SK-N-SH (cell line): ENCODE measurements at regions not wholly inside any gene's neighbourhood (a gene's known extent, or its start where the extent isn't known, plus 50 kb on each side); places are given as distances from the start of the nearest gene placed in this dataset.

Experiments used
- CTCF ChIA-PET: fragments of 300-600, 350-600 bp; formaldehyde crosslinking; extraction: SDS; loops from one replicate; lab custom pipeline; 2021; lab: Yijun Ruan, JAX
- POLR2A ChIA-PET: fragments of 350-600 bp; sonication (Branson Sonifier 250); formaldehyde crosslinking; extraction: SDS; loops from one replicate; lab custom pipeline; 2020; ENCODE audit warnings: antibody characterized with exemption, inconsistent platforms; lab: Yijun Ruan, JAX
- DNase-seq: peaks from one replicate; pipeline ENCODE4 v3.0.0; 2012
- H2AFZ ChIP-seq: fragments of 200-600 bp; sonication (generic); 2 replicates; pipeline ENCODE4 v1.8.1; 2016; ENCODE audit warnings: antibody characterized with exemption, mild to moderate bottlenecking, low read depth
- H3F3A ChIP-seq: fragments of 200-600 bp; sonication (generic); replicated peaks from 2 replicates; pipeline ENCODE3; 2016; ENCODE audit warnings: antibody characterized with exemption, mild to moderate bottlenecking; ENCODE audit not compliant: insufficient read depth
- H3K27ac ChIP-seq, 2 experiments: fragments of 200-500 bp in 1 of 2; fragments of 200-600 bp in 1 of 2; sonication (Bioruptor generic) in 1 of 2; sonication (generic), shearing (Covaris generic) in 1 of 2; 2 replicates each; pipeline versions ENCODE4 v1.5.1 to v1.6.1; 2014 to 2016; ENCODE audit warnings: low read depth in 2 of 2, inconsistent platforms in 1 of 2, low read length in 1 of 2, mild to moderate bottlenecking in 1 of 2, mixed read lengths in 1 of 2
- H3K27me3 ChIP-seq: fragments of 200-600 bp; sonication (generic), shearing (Covaris generic); 2 replicates; pipeline ENCODE4 v1.6.1; 2016; ENCODE audit warnings: mixed run types; ENCODE audit not compliant: insufficient read depth
- H3K36me3 ChIP-seq, 2 experiments: fragments of 200-500 bp in 1 of 2; fragments of 200-600 bp in 1 of 2; sonication (Bioruptor generic) in 1 of 2; sonication (generic) in 1 of 2; replicated peaks in 1 of 2; 2 replicates each; pipeline versions ENCODE3 to v1.5.1; 2014 to 2016; ENCODE audit warnings: low read length in 1 of 2, mild to moderate bottlenecking in 1 of 2; ENCODE audit not compliant: insufficient read depth in 2 of 2, control insufficient read depth in 1 of 2
- H3K4me1 ChIP-seq, 2 experiments: fragments of 200-500 bp in 1 of 2; fragments of 200-600 bp in 1 of 2; sonication (Bioruptor generic) in 1 of 2; sonication (generic), shearing (Covaris generic) in 1 of 2; 2 replicates each; pipeline versions ENCODE4 v1.5.1 to v1.6.1; 2014 to 2016; ENCODE audit warnings: low read depth in 1 of 2, low read length in 1 of 2, mixed run types in 1 of 2; ENCODE audit not compliant: insufficient read depth in 2 of 2, control insufficient read depth in 1 of 2
- H3K4me2 ChIP-seq: fragments of 200-600 bp; sonication (generic), shearing (Covaris generic); 2 replicates; pipeline ENCODE4 v1.6.1; 2017; ENCODE audit warnings: mixed run types
- H3K4me3 ChIP-seq, 2 experiments: fragments of 200-500 bp in 1 of 2; fragments of 200-600 bp in 1 of 2; sonication (Bioruptor generic) in 1 of 2; sonication (generic), shearing (Covaris generic) in 1 of 2; 2 replicates each; pipeline versions ENCODE4 v1.5.1 to v1.8.1; 2014 to 2016; ENCODE audit warnings: low read depth in 2 of 2, inconsistent platforms in 1 of 2, low read length in 1 of 2, mild to moderate bottlenecking in 1 of 2, mixed read lengths in 1 of 2, moderate library complexity in 1 of 2
- H3K79me2 ChIP-seq: fragments of 200-600 bp; sonication (generic); 2 replicates; pipeline ENCODE4 v1.8.1; 2017; ENCODE audit warnings: mild to moderate bottlenecking; ENCODE audit not compliant: insufficient read depth
- H3K9ac ChIP-seq: fragments of 200-600 bp; sonication (generic); 2 replicates; pipeline ENCODE4 v1.6.1; 2017; ENCODE audit warnings: mixed run types
- H3K9me2 ChIP-seq: fragments of 200-600 bp; sonication (generic); 2 replicates; pipeline ENCODE4 v1.6.1; 2017; ENCODE audit warnings: mixed run types
- H3K9me3 ChIP-seq: fragments of 200-600 bp; sonication (generic); 2 replicates; pipeline ENCODE4 v1.6.1; 2017; ENCODE audit warnings: mixed run types, mild to moderate bottlenecking, moderate library complexity
- H4K20me1 ChIP-seq: fragments of 200-600 bp; sonication (generic); 2 replicates; pipeline ENCODE4 v1.6.1; 2017; ENCODE audit warnings: mild to moderate bottlenecking, mixed run types; ENCODE audit not compliant: insufficient read depth
- CHD2 ChIP-seq: fragments of 150-350 bp; IDR thresholded peaks from 2 replicates; pipeline ENCODE4 v1.6.1; 2018; ENCODE audit warnings: low read length; ENCODE audit not compliant: partially characterized antibody
- EZH2phosphoT487 ChIP-seq: fragments of 200-600 bp; sonication (generic); IDR thresholded peaks from 2 replicates; pipeline ENCODE4 v1.6.1; 2017; ENCODE audit warnings: low read depth, mixed run types, mild to moderate bottlenecking, antibody characterized with exemption, moderate library complexity, borderline replicate concordance
- FOSL2 ChIP-seq: IDR thresholded peaks from 2 replicates; pipeline ENCODE4 v1.4.0; 2012; ENCODE audit warnings: low read depth, mild to moderate bottlenecking, moderate library complexity, borderline replicate concordance
- FOXJ3 ChIP-seq: sonication (generic); formaldehyde crosslinking; IDR thresholded peaks from 2 replicates; pipeline ENCODE4 v1.5.1; 2020; ENCODE audit warnings: mild to moderate bottlenecking, missing genetic modification reagents
- GATA2 ChIP-seq: sonication (generic); formaldehyde crosslinking; IDR thresholded peaks from 2 replicates; pipeline ENCODE4 v1.5.0; 2020; ENCODE audit warnings: mild to moderate bottlenecking, missing genetic modification reagents
- JUND ChIP-seq: IDR thresholded peaks from 2 replicates; pipeline ENCODE4 v1.4.0; 2012
- MXI1 ChIP-seq: IDR thresholded peaks from 2 replicates; pipeline ENCODE4 v1.6.1; 2012; ENCODE audit warnings: mild to moderate bottlenecking, low read depth, low read length, improper control_type of control experiment
- NFIC ChIP-seq: IDR thresholded peaks from 2 replicates; pipeline ENCODE4 v1.4.0; 2012; ENCODE audit warnings: borderline replicate concordance
- NRF1 ChIP-seq: IDR thresholded peaks from 2 replicates; pipeline ENCODE4 v1.6.1; 2012; ENCODE audit warnings: low read depth, mild to moderate bottlenecking, low read length
- RAD21 ChIP-seq: IDR thresholded peaks from 2 replicates; pipeline ENCODE4 v1.6.1; 2012; ENCODE audit warnings: mild to moderate bottlenecking, low read length
- SIN3A ChIP-seq: IDR thresholded peaks from 2 replicates; pipeline ENCODE4 v1.6.1; 2012; ENCODE audit warnings: low read depth, mild to moderate bottlenecking, low read length, moderate library complexity, borderline replicate concordance
- SMC3 ChIP-seq: IDR thresholded peaks from 2 replicates; pipeline ENCODE4 v1.6.1; 2012; ENCODE audit warnings: low read depth, low read length, improper control_type of control experiment
- TAF1 ChIP-seq: IDR thresholded peaks from 2 replicates; pipeline ENCODE4 v1.6.1; 2012; ENCODE audit warnings: low read depth, mild to moderate bottlenecking, low read length, moderate library complexity, borderline replicate concordance
- WGBS: methylation state at CpG from one replicate; pipeline ENCODE4 v1.1.6; 2017; ENCODE audit warnings: low lambda C conversion rate; 5-methylcytosine and 5-hydroxymethylcytosine counted together
- TF ChIP-seq, protein P1 (sequence below): IDR thresholded peaks from 2 replicates; pipeline ENCODE4 v1.4.0; 2012; ENCODE audit warnings: low read depth, borderline replicate concordance
- TF ChIP-seq, protein P2 (sequence below): fragments of 150-350 bp; IDR thresholded peaks from 2 replicates; pipeline ENCODE4 v1.6.1; 2016; ENCODE audit warnings: mild to moderate bottlenecking, low read depth, low read length

DNA sequence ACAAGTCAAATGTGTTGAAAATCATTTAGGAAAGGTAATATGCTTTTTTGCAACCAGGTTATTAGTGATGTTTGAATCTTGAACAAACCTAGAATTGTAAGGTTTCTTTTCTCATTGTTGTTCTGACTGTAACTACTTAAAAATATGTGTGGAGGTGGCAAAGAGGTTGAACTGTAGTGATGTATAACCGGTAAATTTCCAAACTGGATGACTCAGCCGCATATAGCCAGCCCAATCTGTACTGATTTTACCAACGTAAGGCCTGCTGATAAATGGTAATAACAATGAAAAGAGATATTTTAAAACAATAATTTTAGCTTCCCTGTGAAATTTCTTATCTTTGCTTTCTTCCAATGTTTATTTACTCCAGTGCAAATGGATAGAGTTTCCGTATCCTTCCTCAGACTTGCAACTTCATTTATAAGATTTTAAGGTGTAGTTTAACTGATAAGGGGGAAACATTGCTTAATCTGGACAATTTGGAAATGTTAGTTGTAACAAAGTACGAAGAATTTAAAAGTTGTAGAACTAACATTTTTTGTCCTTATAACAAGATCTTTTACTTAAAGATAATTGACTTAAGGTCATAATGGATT, 1170.4 kb upstream of the ZEB2 start:
- no peaks in the 10 kb centered on the region for H3K36me3 ChIP-seq
- H3F3A ChIP-seq = no peaks in the 10 kb centered on the region
- H3K4me2 ChIP-seq = no peak overlapping the region
- no peaks in the 10 kb centered on the region for H3K79me2 ChIP-seq
- H3K9ac ChIP-seq = no peak overlapping the region
- H3K27ac ChIP-seq = no peak overlapping the region
- H3K9me2 ChIP-seq = no peaks in the 10 kb centered on the region
- WGBS = 80% methylated on average over 5 of the region's 5 CpGs
- H2AFZ ChIP-seq = no peak overlapping the region
- H4K20me1 ChIP-seq = no peaks in the 10 kb centered on the region
- POLR2A ChIA-PET = no interaction called here
- TF ChIP-seq, protein P1, sequence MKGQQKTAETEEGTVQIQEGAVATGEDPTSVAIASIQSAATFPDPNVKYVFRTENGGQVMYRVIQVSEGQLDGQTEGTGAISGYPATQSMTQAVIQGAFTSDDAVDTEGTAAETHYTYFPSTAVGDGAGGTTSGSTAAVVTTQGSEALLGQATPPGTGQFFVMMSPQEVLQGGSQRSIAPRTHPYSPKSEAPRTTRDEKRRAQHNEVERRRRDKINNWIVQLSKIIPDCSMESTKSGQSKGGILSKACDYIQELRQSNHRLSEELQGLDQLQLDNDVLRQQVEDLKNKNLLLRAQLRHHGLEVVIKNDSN = no peak
- TF ChIP-seq FOSL2 (no peak), GATA2 (CRISPR knock-in tag) (no peak), TAF1 (no peak), SMC3 (no peak), NFIC (no peak), FOXJ3 (CRISPR knock-in tag) (no peak), EZH2phosphoT487 (no peak), MXI1 (no peak)
- no peak for DNase-seq
- CTCF ChIA-PET = no interaction called here
- H3K27me3 ChIP-seq = no peaks in the 10 kb centered on the region
- H3K4me3 ChIP-seq = no peak overlapping the region
- H3K4me1 ChIP-seq = no peaks in the 10 kb centered on the region
- H3K9me3 ChIP-seq = no peaks in the 10 kb centered on the region

DNA sequence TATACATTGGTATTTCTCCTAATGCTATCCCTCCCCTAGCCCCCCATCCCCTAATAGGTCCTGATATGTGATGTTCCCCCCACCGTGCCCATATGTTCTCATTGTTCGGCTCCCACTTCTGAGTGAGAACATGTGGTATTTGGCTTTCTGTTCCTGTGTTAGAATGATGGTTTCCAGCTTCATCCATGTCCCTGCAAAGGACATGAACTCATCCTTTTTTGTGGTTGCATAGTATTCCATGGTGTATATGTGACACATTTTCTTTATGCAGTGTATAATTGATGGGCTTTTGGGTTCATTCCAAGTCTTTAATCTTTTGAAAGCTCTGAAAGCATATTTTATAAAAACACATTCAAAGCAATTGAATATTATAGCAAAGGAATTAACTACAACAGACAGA, 1169.4 kb upstream of the ZEB2 start:
- Histone ChIP-seq H3K27me3 (no peaks in the 10 kb centered on the region), H2AFZ (no peak overlapping the region), H3K4me3 (no peak overlapping the region), H3F3A (no peaks in the 10 kb centered on the region), H3K4me1 (no peaks in the 10 kb centered on the region), H3K9ac (no peak overlapping the region), H3K4me2 (no peak overlapping the region), H3K27ac (no peak overlapping the region), H3K36me3 (no peaks in the 10 kb centered on the region), H3K9me2 (no peaks in the 10 kb centered on the region), H3K79me2 (no peaks in the 10 kb centered on the region), H3K9me3 (no peaks in the 10 kb centered on the region), H4K20me1 (no peaks in the 10 kb centered on the region)
- TF ChIP-seq SIN3A (no peak), CHD2 (no peak), JUND (no peak), RAD21 (no peak), NFIC (no peak), NRF1 (no peak)
- TF ChIP-seq, protein P1 = no peak
- TF ChIP-seq, protein P2, sequence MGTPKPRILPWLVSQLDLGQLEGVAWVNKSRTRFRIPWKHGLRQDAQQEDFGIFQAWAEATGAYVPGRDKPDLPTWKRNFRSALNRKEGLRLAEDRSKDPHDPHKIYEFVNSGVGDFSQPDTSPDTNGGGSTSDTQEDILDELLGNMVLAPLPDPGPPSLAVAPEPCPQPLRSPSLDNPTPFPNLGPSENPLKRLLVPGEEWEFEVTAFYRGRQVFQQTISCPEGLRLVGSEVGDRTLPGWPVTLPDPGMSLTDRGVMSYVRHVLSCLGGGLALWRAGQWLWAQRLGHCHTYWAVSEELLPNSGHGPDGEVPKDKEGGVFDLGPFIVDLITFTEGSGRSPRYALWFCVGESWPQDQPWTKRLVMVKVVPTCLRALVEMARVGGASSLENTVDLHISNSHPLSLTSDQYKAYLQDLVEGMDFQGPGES = no peak
- CTCF ChIA-PET = interaction anchor here (1.1 kb wide), 1 partner anchor 13 kb away, joined by 3 read pairs; no protein-coding TSS in a partner anchor
- 75% methylated on average over 2 of the region's 2 CpGs for WGBS
- no peak for DNase-seq
- POLR2A ChIA-PET = no interaction called here
